Jurkat, Clone E6-1 (cell line): ENCODE measurements at regions not wholly inside any gene's neighbourhood (a gene's known extent, or its start where the extent isn't known, plus 50 kb on each side); places are given as distances from the start of the nearest gene placed in this dataset.

Experiments used
- DNase-seq: peaks from one replicate; pipeline ENCODE4 v3.0.0-alpha.2; 2011; ENCODE audit warnings: low read depth, low spot score
- H3K4me3 ChIP-seq: 2 replicates; pipeline ENCODE4 v1.5.1; 2011; ENCODE audit warnings: mild to moderate bottlenecking, low read length, control low read depth, moderate library complexity

DNA sequence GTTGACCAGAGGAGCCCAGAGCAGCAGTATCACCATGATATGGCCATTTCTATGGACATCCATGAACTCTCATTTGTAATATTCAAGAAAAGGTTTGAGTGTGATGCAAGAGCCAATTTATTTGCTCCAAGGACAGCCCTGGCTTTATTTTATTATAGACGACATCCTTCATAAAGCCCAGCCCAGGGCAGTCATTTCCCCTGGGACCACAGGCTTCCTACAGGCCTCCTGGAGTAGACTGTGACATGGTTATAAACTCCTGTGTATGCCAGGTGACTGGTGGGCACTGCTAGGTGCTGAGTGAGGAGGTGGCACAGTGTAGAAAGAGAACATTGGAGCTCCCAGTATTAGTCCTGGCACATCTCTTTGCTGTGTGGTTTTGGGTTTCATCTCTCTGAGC is 120.9 kb downstream of the UTP18 start:
- DNase-seq = no peak
- H3K4me3 ChIP-seq = no peak overlapping the region

DNA sequence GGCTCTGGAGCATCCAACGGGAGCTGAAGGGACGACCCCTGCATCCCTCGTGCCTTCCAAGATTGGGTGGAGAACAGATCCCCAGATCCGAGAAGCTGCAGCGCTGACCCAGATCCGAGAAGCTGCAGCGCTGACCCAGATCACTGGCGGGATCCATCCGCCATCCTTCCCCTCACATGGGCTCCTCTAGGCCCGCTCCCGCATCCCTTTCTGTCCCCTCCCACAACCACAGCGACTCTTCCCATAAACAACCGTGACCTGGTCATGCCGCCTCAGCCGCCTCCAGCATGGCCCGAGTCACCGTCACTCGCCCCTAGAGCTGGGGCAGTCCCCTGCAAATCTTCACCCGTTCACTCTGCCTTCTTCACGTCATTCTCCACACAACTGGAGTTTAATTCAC is 124.9 kb downstream of the UTP18 start:
- no peak overlapping the region for H3K4me3 ChIP-seq
- DNase-seq = no peak

DNA sequence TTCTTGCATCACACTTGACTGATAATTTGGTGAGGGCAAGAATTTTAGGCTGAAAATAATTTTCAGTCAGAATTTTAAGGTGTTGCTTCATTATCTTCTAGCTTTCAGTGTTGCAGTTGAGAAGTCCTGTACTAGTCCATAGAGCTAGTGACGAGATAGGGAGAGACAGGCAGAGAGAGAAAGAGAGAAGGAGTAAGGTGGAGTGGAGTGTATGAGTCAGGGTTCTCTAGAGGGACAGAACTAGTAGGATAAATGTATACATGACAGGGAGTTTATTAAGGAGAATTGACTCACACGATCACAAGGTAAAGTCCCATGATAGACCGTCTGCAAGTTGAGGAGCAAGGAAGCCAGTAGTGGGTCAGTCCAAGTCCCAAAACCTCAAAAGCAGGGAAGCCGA is 127.2 kb downstream of the UTP18 start:
- H3K4me3 ChIP-seq = no peak overlapping the region
- DNase-seq = no peak

DNA sequence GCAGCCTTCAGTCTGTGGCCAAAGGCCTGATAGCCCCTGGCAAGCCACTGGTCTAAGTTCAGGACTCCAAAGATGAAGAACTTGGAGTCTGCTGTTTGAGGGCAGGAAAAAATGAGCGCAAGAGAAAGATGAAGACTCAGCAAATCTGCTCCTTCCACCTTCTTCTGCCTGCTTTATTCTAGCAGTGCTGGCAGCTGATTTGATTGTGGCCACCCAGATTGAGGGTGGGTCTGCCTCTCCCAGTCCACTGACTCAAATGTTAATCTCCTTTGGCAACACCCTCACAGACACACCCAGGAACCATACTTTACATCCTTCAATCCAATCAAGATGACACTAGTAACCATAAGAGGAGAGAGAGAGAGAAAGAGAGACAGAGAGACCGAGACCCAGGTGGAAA is 127.6 kb downstream of the UTP18 start:
- H3K4me3 ChIP-seq = no peak overlapping the region
- DNase-seq = no peak

DNA sequence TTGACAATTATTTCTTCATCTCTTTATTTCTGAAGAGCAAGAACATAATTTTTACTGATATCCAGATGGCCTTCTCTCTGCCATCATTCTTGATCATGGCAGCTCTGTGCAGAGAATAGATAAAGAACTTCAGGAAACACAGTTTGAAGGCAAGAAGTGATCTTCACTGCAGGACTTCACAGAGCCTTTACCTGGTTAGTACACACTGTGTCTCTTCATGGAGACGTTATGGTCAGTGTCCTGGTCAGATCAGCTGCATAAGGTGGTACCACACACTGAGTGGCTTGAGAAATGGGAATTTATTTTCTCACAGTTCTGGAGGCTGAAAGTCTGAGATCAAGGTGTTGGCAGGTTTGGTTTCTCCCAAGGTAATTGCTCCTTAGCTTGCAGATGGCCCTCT is 129.5 kb downstream of the UTP18 start:
- no peak for DNase-seq
- H3K4me3 ChIP-seq = no peak overlapping the region

DNA sequence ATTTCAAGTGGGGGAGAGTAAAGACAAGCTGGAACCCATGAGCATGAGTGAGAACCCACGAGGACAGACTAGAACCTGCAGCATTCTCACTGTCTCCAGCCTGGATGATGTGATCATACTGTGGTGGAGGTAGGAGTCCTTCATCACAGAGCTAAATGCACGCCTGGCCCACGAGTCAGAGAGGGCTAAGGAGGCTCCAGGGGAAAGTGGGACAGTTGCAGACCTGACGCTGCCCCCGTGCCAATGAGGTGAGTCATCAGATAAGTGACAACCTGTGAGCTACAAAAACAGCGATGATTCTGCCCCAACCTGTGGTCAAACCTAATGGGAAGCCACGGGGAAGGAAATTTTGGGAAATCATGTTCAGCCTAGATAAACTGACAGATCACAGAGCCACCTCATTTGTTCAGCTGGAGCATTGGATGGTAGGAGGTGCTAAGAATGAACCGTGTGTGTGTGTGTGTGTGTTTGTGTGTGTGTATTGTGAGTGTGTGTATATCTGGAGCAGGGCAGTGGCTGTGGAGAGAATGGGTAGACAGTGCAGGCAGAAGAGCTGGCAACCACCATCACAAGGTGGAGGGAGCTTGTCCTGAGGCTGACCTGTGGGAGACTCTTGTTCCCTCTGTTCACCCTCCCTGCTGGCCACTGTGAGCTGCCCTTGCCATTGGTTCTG is 131.8 kb downstream of the UTP18 start:
- H3K4me3 ChIP-seq = no peak overlapping the region
- DNase-seq = no peak

DNA sequence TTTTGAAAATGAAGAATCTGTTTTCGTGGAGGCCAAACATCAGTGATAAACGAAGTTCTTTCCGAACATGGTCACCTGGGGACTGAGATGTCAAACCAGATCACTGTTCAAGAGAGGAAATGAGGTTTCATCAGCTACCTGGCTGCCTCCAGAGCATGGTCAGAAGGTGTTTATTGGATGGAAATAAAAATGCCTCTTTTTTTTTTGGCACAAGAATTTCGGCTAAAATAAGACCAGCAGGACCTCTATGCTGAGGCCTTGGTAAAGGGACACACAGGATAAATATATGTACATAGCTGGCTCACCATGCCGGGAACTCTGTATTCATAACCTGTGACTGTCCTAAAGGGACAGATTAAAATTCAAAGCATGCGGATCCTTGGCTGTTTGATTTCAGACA is 135.3 kb downstream of the UTP18 start:
- H3K4me3 ChIP-seq = no peak overlapping the region
- DNase-seq = no peak

DNA sequence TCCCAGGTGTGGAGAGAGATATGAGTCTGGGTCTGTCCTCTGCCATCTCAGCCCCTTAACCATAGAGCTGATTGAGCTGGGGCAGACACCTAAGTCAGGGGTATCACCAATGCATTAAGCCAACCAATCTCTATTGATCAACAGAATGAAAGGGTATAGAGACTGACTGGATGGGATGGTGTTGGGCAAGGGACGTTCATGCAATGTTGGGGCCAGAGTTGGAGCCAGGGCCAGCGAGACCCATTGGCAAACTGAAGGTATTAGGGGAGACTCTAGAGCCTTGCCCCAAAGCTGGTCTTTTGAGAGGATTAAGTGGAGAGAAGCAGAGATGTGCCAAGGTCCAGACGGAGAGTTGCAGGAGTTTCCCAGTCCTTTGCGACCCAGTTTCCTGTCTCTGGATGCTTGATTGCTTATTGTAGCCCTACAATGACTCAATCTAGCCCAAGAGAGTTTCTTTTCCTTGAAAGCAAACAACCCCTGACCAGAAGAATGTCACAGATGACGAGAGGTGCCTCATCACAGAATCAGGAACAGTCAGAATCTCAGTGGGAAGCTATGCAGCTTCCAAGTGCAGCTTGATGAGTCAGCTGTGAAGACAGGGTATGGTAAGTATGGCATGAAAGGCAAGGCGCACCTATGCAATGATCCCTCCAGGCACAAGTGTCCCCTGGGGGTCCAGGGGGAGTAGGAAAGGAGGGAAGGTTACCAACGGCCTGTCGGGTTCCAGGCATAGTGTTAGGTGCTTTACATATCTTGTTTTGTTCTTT is 137.2 kb downstream of the UTP18 start:
- no peak overlapping the region for H3K4me3 ChIP-seq
- DNase-seq = no peak

DNA sequence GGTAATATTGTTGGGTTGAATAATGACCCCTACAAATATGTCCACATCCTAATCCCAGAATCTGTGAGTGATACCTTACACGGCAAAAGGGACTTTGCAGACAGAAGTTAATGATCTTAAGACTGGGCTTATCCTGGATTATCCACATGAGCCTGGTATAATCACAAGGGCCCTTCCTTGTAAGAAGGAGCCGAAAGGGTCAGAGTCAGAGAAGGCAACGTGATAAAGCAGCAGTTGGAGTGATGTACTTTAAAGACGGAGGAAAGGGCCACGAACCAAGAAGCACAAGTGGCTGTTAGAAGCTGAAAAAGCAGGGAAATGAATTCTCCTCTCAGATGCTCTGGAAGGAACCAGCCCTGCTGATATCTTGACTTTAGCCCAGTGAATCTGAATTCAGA is 137.8 kb downstream of the UTP18 start:
- no peak for DNase-seq
- no peak overlapping the region for H3K4me3 ChIP-seq

DNA sequence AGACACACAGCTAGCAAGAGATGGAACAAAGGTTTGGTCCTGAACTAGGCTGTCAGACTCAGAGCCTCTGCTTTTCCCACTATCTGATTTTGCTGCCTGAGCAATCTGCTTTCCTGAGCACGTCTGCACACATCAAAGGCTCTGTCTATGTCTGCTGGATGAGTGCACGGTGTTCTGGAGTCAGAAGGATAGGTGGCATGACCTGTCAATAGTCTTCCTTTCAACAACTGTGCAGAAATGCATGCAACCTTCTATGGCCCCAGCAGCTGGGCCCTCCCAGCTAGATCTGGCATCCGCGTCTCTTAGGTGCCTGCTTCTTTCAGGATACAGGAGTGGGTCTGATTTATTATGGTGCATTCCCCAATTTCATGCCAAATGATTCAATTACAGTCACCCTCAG is 138.3 kb downstream of the UTP18 start:
- no peak overlapping the region for H3K4me3 ChIP-seq
- no peak for DNase-seq

DNA sequence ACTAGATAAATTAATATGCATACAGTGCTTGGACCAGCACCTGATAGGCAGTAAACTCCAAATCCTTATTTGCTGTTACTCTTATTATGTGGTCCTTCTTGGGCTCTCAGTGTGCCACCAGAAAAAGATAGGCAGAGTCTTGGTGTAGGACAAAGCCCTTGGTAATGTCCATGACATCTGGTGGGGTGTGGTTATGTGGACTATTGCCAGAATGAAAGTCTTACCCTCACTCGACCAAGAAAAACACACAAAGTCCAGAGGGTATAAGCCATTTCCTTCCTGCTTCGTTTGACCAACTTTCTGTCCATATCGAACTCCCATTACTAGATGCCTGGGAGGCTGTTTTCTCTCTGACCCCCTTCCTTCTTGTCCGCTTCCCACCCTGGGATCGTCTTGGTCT is 140.9 kb downstream of the UTP18 start:
- no peak for DNase-seq
- no peak overlapping the region for H3K4me3 ChIP-seq

DNA sequence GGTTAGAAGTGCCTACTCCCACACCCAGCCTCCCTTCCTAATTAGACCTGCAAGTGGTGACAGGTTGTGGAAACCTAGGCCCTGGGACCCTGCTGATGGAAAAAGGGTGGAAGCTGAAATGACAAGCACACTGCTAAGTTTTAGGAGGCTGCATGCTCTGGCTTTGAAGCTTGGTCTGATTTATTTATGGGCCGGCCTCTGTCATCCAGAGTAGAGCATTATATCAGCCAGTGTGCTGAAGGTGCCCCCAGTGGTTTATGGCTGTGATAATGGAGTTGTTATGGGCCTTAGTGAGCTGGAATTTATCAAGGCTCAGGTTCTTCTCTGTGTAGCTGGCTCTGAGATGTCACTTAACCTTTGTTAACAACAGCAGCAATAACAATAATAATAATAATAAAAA is 142.6 kb downstream of the UTP18 start:
- DNase-seq = no peak
- H3K4me3 ChIP-seq = no peak overlapping the region

DNA sequence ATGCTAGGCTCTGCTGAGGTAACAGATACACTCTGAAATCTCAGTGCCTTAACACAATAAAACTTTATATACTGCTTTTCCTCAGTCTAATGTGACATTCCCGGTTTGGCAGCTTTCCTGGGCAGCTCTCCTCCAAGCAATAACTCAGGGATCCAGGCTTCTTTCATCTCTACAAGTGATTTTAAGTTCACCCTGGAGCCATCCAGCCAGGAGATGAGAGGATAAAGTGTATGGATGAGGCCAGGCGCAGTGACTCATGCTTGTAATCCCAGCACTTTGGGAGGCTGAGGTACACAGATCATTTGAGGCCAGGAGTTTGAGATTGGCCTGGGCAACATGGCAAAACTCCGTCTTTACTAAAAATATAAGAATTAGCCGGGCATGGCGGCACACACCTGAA is 147.2 kb downstream of the UTP18 start:
- no peak for DNase-seq
- H3K4me3 ChIP-seq = no peak overlapping the region

DNA sequence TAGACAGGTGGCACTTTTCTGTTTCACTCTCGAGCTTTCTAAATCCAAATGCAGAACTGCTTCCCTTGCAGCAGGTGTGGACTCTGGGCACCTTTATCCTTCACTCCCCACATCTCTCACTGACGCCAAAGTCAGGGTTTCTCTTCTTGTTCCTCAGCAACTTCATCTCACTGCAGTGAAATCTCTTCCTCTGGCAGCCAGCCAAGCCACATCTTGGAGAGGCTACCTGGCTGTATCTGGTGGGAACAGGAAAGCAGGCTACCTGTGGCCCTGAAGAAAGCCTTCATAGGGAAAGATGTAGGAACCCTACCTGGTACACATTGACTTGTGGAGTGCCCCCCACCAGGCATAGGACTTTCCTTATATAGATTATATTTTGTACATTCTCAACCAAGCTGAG is 159.1 kb downstream of the UTP18 start:
- DNase-seq = no peak

DNA sequence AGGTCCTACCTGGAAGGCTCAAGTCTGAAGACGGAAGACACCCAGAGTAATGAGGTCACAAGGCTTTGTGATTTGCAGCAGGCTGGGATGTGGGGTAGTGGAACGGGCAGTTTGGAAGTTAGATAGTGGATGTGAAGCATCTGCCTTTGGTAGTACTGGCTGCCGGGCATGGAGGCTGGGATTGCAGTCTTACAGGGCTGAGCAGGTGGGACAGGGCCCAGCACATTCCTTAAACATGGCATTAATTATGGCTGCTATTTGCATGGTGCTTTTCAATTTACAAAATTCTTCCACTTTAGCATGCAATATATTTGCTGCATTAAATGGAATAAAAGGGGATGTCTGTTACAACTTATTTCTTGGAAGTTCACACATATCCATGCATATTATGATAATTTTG is 161.2 kb downstream of the UTP18 start:
- H3K4me3 ChIP-seq = no peak overlapping the region
- no peak for DNase-seq

More for the DNA sequence above, 159.1 kb downstream of the UTP18 start:
- no peak overlapping the region for H3K4me3 ChIP-seq

DNA sequence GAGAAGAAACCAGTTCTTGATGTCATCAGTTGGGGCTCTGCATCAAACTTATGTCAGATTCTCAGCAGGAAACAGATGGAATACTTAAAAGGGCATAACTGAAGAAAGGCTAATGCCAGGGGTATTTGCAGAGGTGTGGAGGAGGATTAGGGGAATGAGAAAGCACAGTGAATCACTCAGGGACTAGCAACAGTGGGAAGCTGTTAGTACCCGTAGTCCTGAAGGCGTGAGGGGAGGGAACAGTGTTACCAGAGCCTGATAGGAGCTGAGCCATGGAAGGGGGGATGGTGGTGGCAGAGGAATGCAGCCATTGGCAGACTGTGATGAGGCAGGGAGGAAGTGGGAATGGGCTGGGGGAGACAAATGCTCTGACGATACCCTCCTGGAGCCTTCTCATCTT is 162.3 kb downstream of the UTP18 start:
- no peak for DNase-seq

DNA sequence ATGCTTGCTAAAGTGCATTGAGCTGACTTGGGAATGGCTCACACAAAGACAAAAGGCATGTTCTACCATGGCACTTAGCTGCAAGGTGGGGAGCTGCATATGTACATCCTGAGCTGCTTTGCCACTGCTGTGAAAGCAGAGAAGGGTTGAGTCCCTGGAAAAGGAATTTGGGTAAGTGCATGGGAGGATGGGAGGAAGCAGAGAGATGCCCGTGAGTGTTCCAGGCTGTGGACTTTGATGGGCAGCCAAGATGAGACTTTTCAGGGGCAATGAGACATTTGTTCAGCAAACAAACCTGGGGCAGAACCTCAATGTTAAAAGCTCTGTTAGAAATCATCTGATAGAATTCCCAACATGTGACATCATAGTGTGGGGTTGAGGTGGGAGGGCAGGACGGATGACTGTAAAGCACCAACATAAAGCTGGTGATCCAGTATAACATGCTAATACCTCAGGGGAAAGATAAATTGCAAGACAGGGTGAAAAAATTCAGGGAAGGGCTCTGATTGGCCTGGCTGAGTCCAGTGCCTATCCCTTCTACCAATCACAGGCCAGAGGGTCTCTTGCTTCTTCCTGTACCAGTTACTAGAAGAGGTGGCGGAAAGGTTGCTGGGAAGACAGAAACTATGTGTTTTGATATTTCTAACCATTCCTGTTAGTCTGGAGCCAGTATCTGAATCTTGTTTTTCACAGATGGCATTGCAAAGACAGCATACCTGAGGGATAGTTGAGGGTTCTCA is 163.2 kb downstream of the UTP18 start:
- no peak overlapping the region for H3K4me3 ChIP-seq
- no peak for DNase-seq

More for the DNA sequence above, 162.3 kb downstream of the UTP18 start:
- H3K4me3 ChIP-seq = no peak overlapping the region

DNA sequence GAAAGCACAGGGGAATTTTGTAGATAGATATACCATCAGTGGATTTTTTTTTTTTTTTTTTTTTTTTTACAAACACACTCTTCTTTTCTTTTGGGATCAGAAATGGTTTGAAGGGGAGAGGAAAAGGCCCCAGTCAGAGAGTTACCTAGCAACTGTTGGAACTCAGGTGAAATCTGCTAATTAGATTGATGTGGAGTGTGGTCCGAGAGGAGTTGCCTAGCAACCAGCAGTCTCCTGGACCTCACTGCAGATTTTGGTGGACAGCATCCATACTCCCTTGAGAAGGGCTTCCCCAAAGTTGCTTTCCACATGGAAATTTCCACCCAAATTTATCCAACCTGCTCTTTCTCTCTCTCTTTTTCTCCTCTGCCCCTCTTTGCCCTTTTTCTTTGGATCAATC is 165.4 kb downstream of the UTP18 start:
- H3K4me3 ChIP-seq = no peak overlapping the region
- no peak for DNase-seq

DNA sequence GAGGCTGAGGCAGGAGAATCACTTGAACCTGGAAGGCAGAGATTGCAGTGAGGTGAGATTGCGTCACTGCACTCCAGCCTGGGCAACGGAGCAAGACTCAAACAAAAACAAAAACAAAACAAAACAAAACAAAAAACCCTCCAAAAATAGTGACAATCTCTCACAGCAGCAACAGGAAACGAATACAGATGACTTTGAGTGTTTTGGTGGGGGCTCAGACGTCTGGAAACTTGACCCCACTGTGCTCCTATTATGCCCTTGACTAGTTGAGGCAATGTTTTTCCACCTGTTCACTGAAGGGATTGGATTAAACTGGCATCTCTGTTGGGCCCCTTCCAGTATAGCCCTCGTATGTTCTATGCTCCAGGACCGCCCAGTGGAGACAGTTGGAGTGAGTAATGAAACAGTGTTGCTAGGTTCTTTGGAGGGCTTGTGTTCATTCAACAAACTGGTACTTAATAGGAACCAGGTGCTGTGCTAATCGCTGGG is 167.0 kb downstream of the UTP18 start:
- DNase-seq = no peak
- no peak overlapping the region for H3K4me3 ChIP-seq

DNA sequence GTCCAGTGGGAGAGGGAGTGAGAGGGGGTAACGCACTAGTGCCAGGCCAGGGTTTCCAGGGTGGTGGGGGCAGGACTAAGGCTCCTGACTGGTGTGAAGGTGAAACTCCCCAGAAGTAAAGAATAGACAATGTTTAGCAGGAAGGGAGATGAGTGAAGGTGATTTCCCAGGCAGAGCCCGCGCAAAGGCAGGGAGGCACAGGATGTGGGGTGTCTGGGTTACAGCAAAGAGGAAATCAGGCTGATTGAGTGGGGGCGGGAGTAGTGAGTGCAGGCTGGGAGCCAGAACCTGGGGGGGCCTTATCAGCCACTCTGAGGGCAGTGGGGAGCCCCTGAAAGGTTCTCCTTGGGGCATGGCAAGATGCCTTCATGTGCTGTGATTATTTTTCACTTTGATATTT is 167.5 kb downstream of the UTP18 start:
- no peak overlapping the region for H3K4me3 ChIP-seq
- DNase-seq = peak; percentile 74
